NCI-H2081 treated with DMSO at 0.1 percent for 48 hours (cell line): ENCODE measurements at regions not wholly inside any gene's neighbourhood (a gene's known extent, or its start where the extent isn't known, plus 50 kb on each side); places are given as distances from the start of the nearest gene placed in this dataset.

Source experiments
- DNase-seq: peaks from one replicate; lab custom pipeline; 2025; lab: John Stamatoyannopoulos, UW

GRCh38 chr18:26741758-26742157 lies 123.7 kb downstream of the AQP4 start:
- DNase-seq, result no peak

- no peak for DNase-seq
These were observed 124.5 kb downstream of the AQP4 start for GRCh38 chr18:26741048-26741447.

GRCh38 chr18:26740396-26740795 lies 125.1 kb downstream of the AQP4 start:
- no peak for DNase-seq

DNA sequence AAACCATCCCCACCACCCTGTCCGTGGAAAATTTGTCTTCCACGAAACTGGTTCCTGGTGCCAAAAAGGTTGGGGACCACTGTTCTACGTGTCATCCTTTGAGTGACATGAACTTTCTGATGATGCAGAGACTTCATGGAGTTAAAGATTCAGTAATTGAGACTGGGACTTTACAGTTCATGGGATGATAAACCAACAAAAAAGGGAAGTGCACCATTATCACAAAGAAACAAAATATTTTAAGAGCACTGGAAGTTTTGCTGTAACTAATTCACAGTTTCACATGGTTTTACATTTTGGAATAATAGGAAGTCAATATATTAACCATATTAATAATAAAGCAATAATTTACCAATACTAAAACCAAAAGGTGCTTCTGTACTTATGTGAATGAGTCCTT lies 126.8 kb downstream of the AQP4 start:
- DNase-seq, result no peak

DNA sequence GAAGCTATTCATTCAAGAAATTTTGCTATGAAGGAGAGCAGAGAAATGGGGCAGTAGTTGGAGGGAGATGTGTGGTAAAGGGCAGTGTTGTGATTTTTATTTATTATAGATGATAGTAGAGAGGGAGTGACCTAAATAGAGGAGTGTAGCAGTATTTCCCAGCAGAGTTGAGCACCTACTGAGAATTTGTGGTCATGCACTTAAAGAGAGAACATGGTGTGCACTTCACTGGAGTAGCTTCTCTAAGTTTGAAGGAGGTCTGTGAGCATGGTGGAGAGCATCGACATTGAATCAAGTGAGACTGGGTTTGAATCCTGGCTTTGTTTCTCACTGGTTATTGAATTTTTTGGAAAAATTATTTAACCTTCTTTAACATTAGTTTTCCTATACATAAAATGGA lies 129.2 kb downstream of the AQP4 start:
- no peak for DNase-seq

- DNase-seq, result no peak
These were observed 130.7 kb downstream of the AQP4 start for GRCh38 chr18:26734760-26735159.

GRCh38 chr18:26729449-26729848 lies 136.1 kb downstream of the AQP4 start:
- no peak for DNase-seq

DNA sequence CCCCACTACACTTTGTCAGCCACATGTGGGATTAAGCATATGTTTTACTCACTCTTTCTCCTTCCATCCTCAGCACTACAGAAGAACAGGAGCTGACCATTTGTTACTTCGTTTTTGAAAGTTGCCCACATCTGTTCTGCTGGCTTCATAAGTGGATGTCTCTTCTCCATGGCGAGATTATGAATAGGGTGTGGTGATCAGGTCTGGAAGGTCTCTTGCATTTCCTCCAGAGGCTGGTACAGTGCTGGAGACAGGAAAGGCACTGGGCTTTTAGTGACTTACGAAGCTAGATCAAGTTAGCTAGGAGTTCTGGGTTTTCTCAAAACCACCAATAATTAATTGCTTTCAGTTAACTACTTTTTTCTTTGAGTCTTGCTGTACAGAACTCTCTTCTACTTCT lies 136.5 kb downstream of the AQP4 start:
- no peak for DNase-seq

- no peak for DNase-seq
These were observed 141.5 kb downstream of the AQP4 start for GRCh38 chr18:26723981-26724380.

- DNase-seq, result no peak
These were observed 143.0 kb downstream of the AQP4 start for GRCh38 chr18:26722565-26722931.

DNA sequence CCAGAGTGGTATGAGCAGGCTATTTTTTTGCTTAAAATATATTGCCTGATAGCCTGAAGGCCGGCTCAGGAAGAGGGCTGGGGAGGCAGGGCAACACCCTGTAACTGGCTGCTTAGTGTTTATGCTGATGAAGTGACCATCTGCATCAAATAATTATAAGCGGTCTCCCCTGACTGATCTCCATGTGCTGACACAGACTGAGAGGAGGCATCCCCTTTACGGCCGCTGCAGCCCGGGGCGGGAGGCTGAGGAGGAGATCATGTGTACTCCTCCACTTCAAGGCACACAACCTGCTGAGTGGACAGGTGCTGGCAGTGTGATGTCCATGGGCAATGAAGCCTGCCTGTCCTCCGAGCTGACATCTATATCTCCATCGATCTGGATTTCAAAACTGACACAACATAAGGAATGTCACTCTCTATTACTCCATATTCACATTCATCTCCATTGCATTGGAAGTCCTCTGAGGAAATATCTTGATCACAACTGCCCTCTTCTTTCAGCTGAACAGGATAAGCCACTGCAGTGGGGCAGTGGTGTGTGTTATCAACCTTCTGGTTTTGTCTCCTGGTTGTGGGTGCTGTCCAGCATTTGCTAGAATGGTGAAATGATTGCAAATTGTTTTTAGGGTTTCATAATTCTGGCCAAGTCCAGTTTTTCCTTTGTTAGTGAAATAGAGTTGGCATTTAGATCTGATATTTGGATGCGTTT lies 143.5 kb downstream of the AQP4 start:
- DNase-seq, result no peak

DNA sequence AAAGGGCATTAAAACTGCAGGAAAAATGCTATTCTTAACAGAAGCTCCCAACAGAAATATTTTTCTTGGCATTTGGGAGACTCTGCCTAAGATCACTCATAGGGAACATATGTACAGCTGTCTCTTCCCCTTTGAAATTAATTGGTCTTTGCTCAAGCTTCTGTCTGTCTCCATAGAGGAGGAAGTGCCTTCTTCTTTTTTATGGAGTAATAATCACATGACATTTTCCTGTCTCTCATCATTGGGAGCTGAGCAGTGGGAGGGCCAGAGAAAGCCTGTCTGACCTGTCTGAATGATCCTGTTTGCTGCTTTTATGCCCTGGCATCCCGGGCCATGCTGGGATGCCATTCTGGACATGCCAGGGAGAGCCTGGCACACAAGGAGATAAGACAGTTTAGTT lies 145.6 kb downstream of the AQP4 start:
- no peak for DNase-seq

GRCh38 chr18:26717123-26717719 lies 148.3 kb downstream of the AQP4 start:
- DNase-seq, result no peak

DNA sequence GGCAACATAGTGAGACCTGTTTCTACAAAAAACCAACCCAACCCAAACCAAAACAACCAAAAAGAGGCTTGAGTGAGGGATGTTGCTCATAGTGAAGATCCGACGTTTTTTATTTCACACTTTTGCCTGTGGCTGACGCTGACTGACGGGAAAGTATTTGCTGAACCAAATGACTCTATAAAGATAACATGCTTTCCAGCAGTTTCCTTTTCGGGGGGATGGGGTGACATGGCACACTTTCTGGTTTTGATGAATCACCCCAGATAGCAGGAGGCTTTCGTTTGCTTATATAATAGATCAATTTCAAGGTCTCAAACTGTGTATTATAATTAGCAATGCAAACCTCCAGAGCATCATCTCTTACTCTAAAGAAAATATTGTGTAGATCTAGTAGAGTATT lies 150.8 kb downstream of the AQP4 start:
- no peak for DNase-seq

GRCh38 chr18:26711756-26712155 lies 153.8 kb downstream of the AQP4 start:
- no peak for DNase-seq

DNA sequence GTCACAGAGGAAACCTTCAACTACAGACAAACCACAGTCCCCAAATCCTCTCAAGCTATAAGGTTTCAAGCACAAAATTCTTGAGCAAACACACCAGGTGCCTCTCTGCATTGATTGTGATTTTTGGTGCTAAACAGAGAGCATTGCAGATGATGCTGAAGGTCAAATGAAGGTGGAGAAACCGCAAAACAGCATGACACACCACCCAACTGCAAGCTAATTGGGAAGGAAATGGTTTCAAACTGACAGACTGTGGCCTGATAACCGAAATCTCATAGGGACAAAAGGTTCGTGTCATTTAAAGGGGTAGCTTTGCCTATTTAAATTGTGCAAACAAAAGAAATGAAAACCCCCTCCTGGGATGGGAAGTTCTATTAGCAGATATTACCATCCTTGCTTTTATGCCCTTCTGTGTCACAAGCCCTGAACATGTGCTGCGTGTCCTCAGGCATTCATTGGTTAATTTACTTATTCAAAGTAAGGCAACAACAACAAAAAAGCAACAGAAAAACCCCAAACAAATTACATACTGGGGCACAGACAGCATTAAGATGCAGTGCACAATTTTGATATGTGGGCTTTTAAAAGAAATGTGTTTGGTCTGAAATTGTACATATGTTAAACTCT lies 154.9 kb downstream of the AQP4 start:
- DNase-seq, result no peak

DNA sequence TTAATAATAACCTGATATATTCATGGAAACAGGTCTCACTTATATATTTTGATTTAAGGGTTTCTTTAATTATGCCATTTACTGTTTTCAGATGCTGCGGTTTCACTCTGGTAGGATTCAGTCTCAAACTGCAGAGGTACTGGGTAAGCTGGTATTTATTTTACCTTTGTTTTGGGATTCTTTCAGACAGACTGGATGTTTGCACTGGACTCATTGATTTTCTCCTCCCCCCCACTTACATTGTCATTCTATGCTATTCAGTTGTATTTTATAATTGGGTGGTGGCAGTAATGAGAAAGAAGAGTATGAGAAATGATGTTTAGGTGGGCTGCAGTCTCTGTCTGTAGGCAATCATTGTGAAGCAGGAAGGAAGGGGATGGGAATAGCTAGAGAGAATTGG lies 155.6 kb downstream of the AQP4 start:
- DNase-seq, result no peak

DNA sequence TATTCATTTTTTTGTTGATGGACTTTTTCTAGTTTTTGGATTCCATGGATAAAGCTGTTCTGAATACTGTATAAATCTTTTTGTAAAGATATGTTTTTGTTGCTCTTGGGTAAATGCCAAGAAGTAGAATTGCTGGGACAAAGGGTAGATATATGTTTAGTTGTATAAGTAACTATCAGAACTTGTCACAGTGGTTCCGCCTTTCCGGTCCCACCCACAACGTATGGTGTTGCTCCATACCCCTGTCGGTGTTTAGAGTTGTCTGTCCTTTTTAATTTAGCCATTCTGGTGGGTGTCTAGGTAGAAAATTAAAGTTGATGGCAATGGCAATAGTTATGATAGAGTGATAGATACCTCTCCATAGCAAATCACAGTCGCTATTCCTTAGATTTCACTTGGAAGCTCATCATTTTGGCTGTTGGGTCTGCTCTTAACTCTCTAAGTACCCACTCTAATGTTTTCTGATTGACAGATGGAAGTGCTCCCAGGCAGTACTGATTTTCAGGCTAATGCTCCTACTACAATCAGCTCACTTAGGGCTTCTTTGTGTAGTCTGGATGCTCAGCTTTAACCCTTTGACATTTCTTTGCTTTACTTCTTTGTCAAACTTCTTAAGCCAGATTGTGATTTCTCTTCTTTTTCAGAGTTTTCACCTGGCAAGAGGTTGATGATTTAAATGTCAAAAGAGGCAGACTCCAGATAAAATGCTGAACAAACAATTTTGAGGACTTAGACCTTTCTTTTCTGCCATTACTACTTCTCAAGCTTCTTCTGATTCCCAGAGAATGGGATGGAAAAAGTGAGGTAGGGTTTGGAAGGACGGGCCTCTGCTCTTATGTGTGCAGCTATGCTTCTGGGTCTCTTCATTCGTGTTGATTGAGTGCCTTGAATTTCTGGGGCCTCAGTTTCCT lies 156.4 kb downstream of the AQP4 start:
- DNase-seq, result no peak

- DNase-seq, result no peak
These were observed 158.6 kb downstream of the AQP4 start for GRCh38 chr18:26706911-26707351.

DNA sequence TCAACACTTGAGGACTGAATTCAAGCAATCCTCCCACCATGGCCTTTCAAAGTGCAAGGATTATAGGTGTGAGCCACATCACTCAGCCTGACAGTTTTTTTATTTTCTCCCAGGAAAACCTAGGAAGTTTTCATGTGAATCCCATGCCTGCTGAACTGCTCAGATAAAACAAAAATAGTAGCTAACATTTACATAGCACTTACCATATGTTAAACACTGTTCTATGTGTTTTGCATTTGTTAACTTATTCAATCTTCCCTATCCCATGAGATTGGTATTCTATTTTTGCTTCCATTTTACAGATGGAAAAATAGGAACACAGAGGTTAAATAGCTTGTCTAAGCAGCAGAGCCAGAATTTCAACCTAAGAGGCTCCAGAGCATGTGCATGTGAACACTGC lies 157.4 kb upstream of the KCTD1 start:
- no peak for DNase-seq

GRCh38 chr18:26703170-26703930 lies 155.0 kb upstream of the KCTD1 start:
- no peak for DNase-seq

DNA sequence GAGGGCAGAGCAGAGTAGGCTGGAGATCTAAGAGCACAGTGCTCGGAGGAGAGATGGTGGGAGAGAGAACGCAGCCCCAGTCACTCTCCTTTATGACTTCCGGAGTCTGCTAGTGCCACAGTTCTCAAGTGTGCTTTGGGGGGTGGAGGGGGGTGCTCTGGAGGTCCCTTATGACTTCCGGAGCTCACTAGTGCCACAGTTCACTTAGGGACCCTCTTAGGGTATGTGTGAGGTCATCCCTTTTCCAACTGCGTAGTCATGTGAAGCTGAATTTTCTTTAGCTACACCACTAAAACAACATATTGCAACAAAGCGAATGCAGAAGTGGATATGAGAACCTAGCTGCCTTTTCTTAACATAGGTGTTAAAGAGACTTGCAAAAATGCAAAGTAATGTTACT lies 153.7 kb upstream of the KCTD1 start:
- DNase-seq, result no peak
